DND-41 (cell line): ENCODE measurements at regions not wholly inside any gene's neighbourhood (a gene's known extent, or its start where the extent isn't known, plus 50 kb on each side); places are given as distances from the start of the nearest gene placed in this dataset.

Source experiments
- ATAC-seq: fragments of 200-7000 bp; cut with Tn5 transposase; 3 replicates; pipeline ENCODE4 v1.9.1; 2021; ENCODE audit warnings: low read depth; ENCODE audit not compliant: insufficient read depth
- DNase-seq: peaks from one replicate; pipeline ENCODE4 v3.0.0-alpha.2; 2020
- H2AFZ ChIP-seq: 2 replicates; pipeline ENCODE4 v1.6.0; 2012; ENCODE audit warnings: low read depth, low read length
- H3K27ac ChIP-seq: 2 replicates; pipeline ENCODE4 v1.5.1; 2012; ENCODE audit warnings: low read length, inconsistent platforms
- H3K27me3 ChIP-seq: fragments of 200-600 bp; sonication (generic); 2 replicates; pipeline ENCODE4 v1.6.0; 2012; ENCODE audit warnings: low read length, mild to moderate bottlenecking, inconsistent platforms; ENCODE audit not compliant: insufficient read depth, poor library complexity
- H3K36me3 ChIP-seq: 2 replicates; pipeline ENCODE4 v1.5.1; 2012; ENCODE audit warnings: low read length, inconsistent platforms; ENCODE audit not compliant: insufficient read depth
- H3K4me1 ChIP-seq: 2 replicates; pipeline ENCODE4 v1.5.1; 2012; ENCODE audit warnings: mild to moderate bottlenecking, low read length; ENCODE audit not compliant: insufficient read depth
- H3K4me2 ChIP-seq: 2 replicates; pipeline ENCODE4 v1.6.0; 2012; ENCODE audit warnings: mild to moderate bottlenecking, moderate library complexity, low read length, inconsistent platforms; ENCODE audit not compliant: insufficient read depth
- H3K4me3 ChIP-seq, 2 experiments: fragments of 200-600 bp in 1 of 2; shearing (Covaris generic) in 1 of 2; 2 replicates each; pipeline ENCODE4 v1.5.1; 2012 to 2016; ENCODE audit warnings: inconsistent platforms in 2 of 2, low read length in 2 of 2, mild to moderate bottlenecking in 2 of 2, low read depth in 1 of 2, moderate library complexity in 1 of 2
- H3K79me2 ChIP-seq: 2 replicates; pipeline ENCODE4 v1.6.0; 2012; ENCODE audit warnings: low read length, inconsistent platforms; ENCODE audit not compliant: insufficient read depth
- H3K9ac ChIP-seq: 2 replicates; pipeline ENCODE4 v1.6.0; 2012; ENCODE audit warnings: low read depth, mild to moderate bottlenecking, inconsistent platforms, low read length, moderate library complexity
- H3K9me3 ChIP-seq: 2 replicates; pipeline ENCODE4 v1.5.1; 2012; ENCODE audit warnings: low read length, moderate library complexity, mild to moderate bottlenecking, inconsistent platforms; ENCODE audit not compliant: insufficient read depth, severe bottlenecking
- H4K20me1 ChIP-seq: 2 replicates; pipeline ENCODE4 v1.6.0; 2012; ENCODE audit warnings: low read length; ENCODE audit not compliant: insufficient read depth
- EZH2 ChIP-seq: IDR thresholded peaks from 3 replicates; pipeline ENCODE4 v1.6.1; 2012; ENCODE audit warnings: borderline replicate concordance, low read depth, mild to moderate bottlenecking, moderate library complexity, low read length, inconsistent platforms; ENCODE audit not compliant: severe bottlenecking
- TF ChIP-seq, protein P1 (sequence below): IDR thresholded peaks from 2 replicates; pipeline ENCODE4 v1.5.1; 2012; ENCODE audit warnings: borderline replicate concordance, low read length, moderate library complexity, mild to moderate bottlenecking; ENCODE audit not compliant: poor library complexity, severe bottlenecking; ENCODE audit errors: extremely low read depth

DNA sequence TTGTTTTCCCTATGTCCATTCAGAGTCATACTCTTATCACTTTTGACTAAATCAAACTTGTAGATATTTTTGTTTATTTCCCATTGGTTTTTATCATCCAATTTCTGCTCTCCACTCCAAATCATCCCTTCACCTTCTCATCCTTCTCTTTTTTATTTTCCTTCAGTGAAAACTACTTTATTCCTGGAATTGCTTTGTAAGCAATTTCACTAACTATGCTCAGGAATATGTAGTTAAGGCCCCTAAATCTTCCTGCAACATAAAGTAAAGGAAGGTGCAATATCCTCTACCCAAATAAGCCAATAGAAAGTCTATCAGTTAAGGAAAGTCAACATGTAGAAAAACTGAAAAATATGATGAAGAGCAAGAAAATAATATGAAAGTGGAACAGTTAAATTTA lies 308.4 kb downstream of the SEC23A start:
- no peak overlapping the region for H3K27ac ChIP-seq
- DNase-seq: no peak
- H3K27me3 ChIP-seq: no peaks in the 10 kb centered on the region
- H3K4me3 ChIP-seq: no peak overlapping the region
- H3K36me3 ChIP-seq: no peaks in the 10 kb centered on the region
- H4K20me1 ChIP-seq: no peaks in the 10 kb centered on the region
- H3K9me3 ChIP-seq: no peaks in the 10 kb centered on the region
- H3K79me2 ChIP-seq: no peaks in the 10 kb centered on the region
- no peak overlapping the region for H3K4me2 ChIP-seq
- TF ChIP-seq, protein P1, sequence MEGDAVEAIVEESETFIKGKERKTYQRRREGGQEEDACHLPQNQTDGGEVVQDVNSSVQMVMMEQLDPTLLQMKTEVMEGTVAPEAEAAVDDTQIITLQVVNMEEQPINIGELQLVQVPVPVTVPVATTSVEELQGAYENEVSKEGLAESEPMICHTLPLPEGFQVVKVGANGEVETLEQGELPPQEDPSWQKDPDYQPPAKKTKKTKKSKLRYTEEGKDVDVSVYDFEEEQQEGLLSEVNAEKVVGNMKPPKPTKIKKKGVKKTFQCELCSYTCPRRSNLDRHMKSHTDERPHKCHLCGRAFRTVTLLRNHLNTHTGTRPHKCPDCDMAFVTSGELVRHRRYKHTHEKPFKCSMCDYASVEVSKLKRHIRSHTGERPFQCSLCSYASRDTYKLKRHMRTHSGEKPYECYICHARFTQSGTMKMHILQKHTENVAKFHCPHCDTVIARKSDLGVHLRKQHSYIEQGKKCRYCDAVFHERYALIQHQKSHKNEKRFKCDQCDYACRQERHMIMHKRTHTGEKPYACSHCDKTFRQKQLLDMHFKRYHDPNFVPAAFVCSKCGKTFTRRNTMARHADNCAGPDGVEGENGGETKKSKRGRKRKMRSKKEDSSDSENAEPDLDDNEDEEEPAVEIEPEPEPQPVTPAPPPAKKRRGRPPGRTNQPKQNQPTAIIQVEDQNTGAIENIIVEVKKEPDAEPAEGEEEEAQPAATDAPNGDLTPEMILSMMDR: no peak
- TF ChIP-seq EZH2: no peak
- H3K9ac ChIP-seq: no peak overlapping the region
- no peak for ATAC-seq
- no peaks in the 10 kb centered on the region for H3K4me1 ChIP-seq
- no peak overlapping the region for H2AFZ ChIP-seq

DNA sequence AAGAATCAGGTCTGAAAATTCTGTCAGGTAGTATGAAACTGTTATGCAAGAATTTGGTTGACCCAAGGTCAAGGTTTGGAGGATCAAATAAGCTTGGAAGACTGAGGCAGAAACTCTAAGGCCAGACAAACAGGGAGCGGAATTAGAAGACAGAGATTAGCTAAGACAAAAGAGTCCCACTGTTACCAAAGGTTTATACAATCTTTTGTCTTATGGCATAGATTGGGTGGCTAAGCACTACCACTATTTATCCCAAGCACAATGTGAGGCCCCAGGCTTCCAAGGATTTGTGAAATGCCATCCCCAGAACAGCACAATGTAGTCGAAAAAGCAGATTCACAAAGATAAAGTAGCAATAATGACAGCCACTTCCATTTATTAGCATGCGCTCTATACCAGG lies 311.2 kb downstream of the SEC23A start:
- Histone ChIP-seq H3K9ac (no peak overlapping the region), H3K4me2 (no peak overlapping the region), H3K27me3 (no peaks in the 10 kb centered on the region), H2AFZ (no peak overlapping the region), H3K9me3 (no peaks in the 10 kb centered on the region), H3K4me1 (no peaks in the 10 kb centered on the region), H3K36me3 (no peaks in the 10 kb centered on the region), H3K27ac (no peak overlapping the region), H3K79me2 (no peaks in the 10 kb centered on the region), H4K20me1 (no peaks in the 10 kb centered on the region), H3K4me3 (no peak overlapping the region)
- TF ChIP-seq, protein P1: no peak
- no peak for TF ChIP-seq EZH2
- DNase-seq: no peak
- no peak for ATAC-seq

DNA sequence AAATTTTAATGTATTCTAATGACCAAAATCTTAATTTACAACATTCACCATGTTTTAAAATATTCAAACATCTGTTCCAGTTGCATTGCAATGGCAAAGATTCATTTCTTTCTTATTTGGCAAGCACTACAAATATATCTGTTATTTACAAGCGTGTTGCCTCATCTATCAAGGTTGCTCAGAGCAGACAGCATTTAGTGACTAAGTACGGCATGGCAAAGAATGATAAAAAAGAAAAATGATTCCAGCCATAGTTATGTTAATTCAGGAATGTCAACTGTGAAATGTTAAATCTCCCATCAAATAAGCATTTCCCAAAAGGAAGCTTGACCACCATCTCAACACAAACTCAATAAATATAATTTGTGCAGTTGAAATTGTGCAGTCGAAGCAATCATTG lies 312.1 kb downstream of the SEC23A start:
- H3K27me3 ChIP-seq: no peaks in the 10 kb centered on the region
- ATAC-seq (no peak), DNase-seq (no peak)
- H3K4me1 ChIP-seq: no peaks in the 10 kb centered on the region
- no peak overlapping the region for H3K9ac ChIP-seq
- no peaks in the 10 kb centered on the region for H3K36me3 ChIP-seq
- no peak overlapping the region for H3K27ac ChIP-seq
- no peak overlapping the region for H3K4me3 ChIP-seq
- no peaks in the 10 kb centered on the region for H3K9me3 ChIP-seq
- no peaks in the 10 kb centered on the region for H3K79me2 ChIP-seq
- TF ChIP-seq, protein P1: no peak
- TF ChIP-seq EZH2: no peak
- H4K20me1 ChIP-seq: no peaks in the 10 kb centered on the region
- H3K4me2 ChIP-seq: no peak overlapping the region
- no peak overlapping the region for H2AFZ ChIP-seq

DNA sequence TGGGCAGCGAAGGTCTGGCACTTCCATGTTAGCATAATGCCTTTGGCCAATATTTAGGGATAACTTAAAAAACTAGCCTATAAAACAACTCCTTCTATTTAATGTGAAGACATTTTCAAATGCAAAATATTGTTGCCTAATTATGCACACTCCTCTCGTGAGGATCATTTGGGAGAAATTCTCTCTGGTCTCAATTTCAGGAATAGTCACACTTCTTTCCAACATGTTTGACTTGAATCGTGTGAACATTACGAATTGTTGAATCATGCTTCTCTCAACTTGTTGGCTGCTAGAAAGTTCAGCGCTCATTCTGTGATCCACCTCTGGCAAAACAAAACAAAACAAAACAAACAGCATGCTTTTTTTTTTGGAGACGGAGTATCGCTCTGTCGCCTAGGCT lies 313.2 kb downstream of the SEC23A start:
- no peaks in the 10 kb centered on the region for H3K27me3 ChIP-seq
- no peaks in the 10 kb centered on the region for H3K9me3 ChIP-seq
- H4K20me1 ChIP-seq: no peaks in the 10 kb centered on the region
- no peak overlapping the region for H3K27ac ChIP-seq
- no peak overlapping the region for H3K4me3 ChIP-seq
- H3K79me2 ChIP-seq: no peaks in the 10 kb centered on the region
- no peaks in the 10 kb centered on the region for H3K4me1 ChIP-seq
- ATAC-seq: no peak
- H2AFZ ChIP-seq: no peak overlapping the region
- no peak overlapping the region for H3K9ac ChIP-seq
- TF ChIP-seq, protein P1: no peak
- TF ChIP-seq EZH2: no peak
- DNase-seq: no peak
- H3K36me3 ChIP-seq: no peaks in the 10 kb centered on the region
- H3K4me2 ChIP-seq: no peak overlapping the region
